GM18870 (cell line): ENCODE measurements at regions not wholly inside any gene's neighbourhood (a gene's known extent, or its start where the extent isn't known, plus 50 kb on each side); places are given as distances from the start of the nearest gene placed in this dataset.

Experiments
- ATAC-seq: cut with Tn5 transposase; IDR thresholded peaks from one replicate; pipeline ENCODE4 v1.9.1; 2021; ENCODE audit warnings: moderate library complexity; ENCODE audit not compliant: unreplicated experiment

- no peak for ATAC-seq
Observed at GRCh38 chr7:31398815-31399214, 58.3 kb upstream of the NEUROD6 start.

DNA sequence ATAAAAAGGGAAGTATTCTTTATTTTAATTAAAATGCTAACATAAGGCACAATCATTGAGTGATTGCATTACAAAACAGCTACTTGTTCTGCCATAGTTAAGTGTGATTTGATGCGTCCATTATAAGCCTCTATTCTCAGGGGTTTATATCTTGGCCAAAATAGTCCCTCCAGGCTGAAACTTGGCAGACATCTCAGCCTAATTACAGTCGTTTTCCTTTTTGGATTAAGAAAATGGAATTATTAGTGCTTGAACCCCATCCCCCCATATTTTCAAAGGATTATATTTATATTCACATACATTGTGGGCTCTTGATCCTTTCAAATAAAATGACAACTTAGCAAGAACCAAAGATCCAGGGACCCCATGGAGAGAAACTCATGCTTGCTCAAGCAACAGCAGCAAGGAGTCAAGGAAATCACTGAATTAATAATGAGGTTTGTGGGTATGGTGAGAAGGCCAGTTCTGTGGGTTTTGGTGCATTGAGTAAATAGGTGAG, 66.7 kb upstream of the NEUROD6 start:
- no peak for ATAC-seq

GRCh38 chr7:31408140-31408729, 67.7 kb upstream of the NEUROD6 start:
- ATAC-seq, result no peak

- no peak for ATAC-seq
Observed at GRCh38 chr7:31410265-31410664, 69.7 kb upstream of the NEUROD6 start.

DNA sequence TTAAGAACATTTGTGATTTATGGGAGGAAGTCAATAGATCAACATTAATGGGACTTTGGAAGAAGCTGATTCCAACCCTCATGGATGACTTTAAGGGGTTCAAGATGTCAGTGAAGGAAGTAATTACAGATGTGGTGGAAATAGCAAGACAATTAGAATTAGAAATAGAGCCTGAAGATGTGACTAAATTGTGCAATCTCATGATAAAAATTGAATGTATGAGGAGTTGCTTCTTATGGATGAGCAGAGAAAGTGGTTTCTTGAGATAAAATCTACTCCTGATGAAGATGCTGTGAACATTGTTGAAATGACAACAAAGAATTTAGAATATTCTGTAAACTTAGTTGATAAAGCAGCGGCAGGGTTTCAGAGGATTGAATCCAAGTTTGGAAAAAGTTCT, 70.9 kb upstream of the NEUROD6 start:
- ATAC-seq, result no peak

- no peak for ATAC-seq
Observed at GRCh38 chr7:31413766-31414165, 73.2 kb upstream of the NEUROD6 start.

GRCh38 chr7:31416381-31416870, 75.9 kb upstream of the NEUROD6 start:
- no peak for ATAC-seq

DNA sequence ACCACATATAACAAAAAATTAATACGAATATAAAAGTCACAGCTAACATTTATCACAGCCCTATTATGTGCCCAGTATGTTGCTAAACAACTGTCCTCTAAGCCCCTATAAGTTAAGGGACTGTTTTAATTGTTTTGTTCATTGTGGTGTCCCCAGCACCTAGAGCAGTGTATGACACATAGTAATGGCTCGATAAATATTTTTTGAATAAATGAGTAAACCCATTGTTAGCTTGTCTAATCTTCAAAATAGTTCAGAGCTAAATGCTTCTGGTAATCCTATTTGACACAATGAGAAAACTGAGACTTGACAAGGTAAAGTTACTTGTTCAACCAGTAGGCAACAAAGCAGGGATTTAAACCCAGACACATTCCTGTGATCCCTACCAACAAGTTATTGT, 78.4 kb upstream of the NEUROD6 start:
- no peak for ATAC-seq

DNA sequence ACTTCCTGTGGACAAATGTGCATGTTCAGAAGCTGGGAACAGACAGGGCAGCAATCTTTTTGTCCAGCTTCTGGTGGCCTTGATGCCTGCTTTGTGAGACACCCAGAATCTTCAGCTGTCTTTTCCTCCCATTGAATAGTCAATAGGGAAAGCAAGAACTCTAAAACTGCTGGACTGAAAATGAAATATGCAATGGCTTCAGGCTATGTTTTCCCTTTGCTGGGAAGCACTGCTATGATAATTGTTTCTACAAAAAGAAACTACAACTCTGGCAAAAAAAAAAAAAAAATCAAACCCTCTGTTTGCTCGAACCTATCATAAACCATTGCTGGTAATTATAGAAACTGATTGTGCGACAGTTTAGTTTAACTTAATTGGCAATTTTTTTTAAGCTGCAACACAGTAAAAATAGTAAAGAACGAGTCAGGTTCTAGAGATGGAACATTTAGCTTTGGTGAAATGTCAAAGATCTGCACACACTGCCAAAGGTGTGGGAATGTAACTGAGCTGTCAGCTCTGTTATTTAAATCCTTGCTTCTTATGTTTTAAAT, 79.1 kb upstream of the NEUROD6 start:
- no peak for ATAC-seq

GRCh38 chr7:31420948-31421347, 80.4 kb upstream of the NEUROD6 start:
- no peak for ATAC-seq

GRCh38 chr7:31421607-31422006, 81.1 kb upstream of the NEUROD6 start:
- no peak for ATAC-seq

GRCh38 chr7:31423994-31424393, 83.5 kb upstream of the NEUROD6 start:
- ATAC-seq, result no peak

GRCh38 chr7:31432176-31432575, 81.7 kb upstream of the ITPRID1 start:
- no peak for ATAC-seq

DNA sequence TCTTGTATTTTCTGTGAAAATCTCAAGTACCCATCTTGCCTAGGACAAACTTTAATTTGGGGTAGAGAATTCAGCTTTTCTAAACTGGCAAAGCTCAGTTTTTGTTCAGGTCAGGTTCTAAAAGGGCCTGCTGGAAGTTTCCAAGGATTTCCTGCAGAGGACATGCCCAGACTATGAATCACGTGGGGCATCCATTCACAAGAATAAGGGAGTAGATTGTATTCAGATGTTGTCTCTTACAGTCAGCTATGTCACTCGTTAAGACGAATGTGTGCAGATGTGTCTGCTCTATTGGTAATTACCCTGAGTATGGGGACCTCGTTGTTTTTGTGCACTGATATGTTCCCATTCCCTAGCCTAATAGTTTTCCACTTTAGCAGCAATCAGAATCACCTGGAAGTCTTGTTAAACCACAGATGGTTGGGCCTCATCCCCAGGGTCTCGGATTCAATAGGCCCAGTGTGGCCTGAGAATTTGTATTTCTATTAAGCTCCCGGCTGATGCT, 81.0 kb upstream of the ITPRID1 start:
- no peak for ATAC-seq

DNA sequence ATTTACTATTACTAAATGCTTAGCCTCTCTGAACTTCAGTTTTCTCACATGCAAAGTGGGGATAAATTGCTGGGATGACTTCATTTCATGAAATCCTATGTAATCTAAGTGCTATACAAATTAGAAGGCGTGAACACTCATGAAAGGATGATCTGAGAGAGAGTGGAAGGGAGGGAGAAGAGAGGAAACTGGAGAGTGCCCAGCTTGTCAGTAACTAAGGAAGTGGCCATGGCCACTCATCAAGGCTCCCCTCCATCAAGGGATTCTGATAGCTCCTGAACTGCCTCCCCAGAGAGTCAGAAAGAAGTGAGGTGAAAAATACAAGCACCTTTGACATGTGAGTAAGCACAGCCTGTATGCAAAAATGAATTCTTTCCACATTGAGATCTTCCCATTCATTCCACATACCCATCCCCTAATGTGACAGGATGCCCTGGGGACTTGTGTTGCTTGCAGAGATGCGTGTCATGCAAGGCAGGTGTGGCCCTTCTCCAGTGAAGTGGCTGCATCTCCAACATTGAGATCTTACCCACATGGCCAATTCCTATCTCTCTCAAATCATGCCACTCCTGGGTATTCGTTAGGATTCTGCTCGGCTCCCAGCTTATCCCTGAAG, 76.5 kb upstream of the ITPRID1 start:
- no peak for ATAC-seq

- ATAC-seq, result no peak
Observed at GRCh38 chr7:31439165-31439564, 74.7 kb upstream of the ITPRID1 start.

- no peak for ATAC-seq
Observed at GRCh38 chr7:31440511-31440910, 73.4 kb upstream of the ITPRID1 start.

DNA sequence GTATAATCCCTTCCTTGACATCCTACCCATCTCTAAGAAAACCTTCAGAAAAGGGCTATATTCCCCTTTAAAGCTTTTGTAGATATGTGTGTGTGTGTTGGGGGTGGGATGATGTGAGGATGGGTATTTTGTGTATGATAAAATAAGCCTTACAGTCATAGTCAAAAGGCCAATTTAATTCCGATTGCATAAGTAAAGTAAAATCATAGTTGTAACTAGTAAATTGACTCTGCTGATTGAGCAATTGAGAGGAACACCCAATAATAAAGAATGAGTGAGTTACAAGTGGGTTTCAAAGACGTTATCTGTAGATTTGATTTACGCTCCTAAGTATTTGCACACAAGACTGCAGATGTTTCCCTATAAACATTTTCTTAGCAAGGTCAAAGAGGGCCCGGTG, 71.3 kb upstream of the ITPRID1 start:
- no peak for ATAC-seq

- ATAC-seq, result peak; percentile 73
Observed at GRCh38 chr7:31443457-31443856, 70.4 kb upstream of the ITPRID1 start.

DNA sequence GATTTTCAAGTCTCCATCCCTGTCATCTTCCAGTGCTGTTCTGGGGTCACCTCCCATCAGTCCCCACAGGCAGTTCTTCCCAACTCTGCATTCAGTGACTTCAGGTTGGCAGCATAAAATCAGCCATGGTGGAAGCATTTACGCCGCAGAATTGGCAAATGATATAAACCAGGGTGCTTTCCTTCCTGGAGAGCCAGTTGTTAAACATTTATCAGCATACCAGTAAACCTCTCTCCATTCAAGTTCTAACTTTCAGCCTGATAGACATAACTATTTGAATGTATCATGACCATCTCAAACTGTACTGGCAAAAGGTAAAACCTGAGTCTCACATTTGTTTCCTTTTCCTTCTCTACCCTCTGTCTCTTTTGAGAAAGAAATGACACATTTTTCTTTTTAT, 69.7 kb upstream of the ITPRID1 start:
- no peak for ATAC-seq

DNA sequence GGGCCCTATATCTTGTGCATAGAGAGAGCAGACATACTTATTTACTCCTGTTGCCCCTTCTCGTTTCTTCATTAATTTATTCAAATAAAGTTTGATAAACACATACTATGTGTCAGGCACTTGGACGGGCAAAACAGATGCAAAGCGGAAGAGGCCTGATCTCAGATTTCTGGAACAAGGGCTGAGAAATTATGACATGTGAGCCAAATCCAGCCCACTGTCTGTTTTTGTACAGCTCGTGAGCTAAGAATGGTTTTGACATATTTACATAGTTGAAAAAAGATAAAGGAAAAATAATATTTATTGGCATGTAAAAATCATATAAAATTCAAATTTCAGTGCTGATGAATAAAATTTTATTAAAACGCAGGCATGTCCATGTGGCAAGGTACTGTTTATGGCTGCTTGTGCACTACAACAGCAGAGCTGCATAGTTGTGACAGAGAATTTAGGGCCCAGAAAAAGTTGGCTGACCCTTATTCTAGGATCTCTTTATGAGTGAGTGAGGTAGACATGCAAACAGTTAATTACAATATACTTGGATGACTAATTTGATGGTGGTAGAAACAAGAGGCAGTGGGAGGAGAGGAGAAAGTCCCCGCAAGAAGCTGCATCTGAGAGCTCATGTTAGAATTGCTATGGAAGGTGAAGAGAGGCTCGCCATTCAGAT, 68.1 kb upstream of the ITPRID1 start:
- no peak for ATAC-seq

GRCh38 chr7:31448649-31449048, 65.2 kb upstream of the ITPRID1 start:
- ATAC-seq, result no peak
